ENCODE measurements at regions not wholly inside any gene's neighbourhood (a gene's known extent, or its start where the extent isn't known, plus 50 kb on each side); places are given as distances from the start of the nearest gene placed in this dataset.

DNA sequence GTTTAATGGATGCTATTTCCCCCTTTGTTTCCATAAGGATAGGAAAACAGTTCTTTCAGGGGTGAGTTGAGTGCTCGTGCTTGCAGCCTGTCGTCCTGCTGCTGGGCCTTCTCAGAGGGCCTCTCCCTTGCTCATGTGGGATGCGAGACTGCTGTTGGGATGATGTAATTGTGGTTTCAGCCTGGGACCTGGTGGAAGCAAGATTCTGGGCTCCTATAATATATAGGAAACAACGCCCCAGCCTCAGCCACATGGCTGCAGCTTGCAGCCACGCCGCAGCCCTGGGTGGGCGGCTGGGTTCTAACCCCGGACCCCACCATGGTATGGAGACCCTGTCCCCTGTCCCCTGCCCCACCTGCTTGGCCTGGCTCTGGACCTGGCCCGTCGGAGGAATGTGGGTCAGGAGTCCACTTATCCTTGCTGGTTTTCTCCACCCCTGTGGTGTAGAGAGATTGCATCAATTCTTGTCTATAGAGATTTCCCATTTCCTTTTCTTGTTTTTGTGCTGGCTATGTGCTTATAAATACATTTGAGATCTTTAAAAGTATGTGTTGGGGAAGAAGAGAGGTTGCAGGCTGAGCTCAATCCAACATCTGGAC, 357.8 kb downstream of the SIPA1L2 start:
- peaks cover 19% of the 10 kb centered on the region for H3K4me1 Mint-ChIP-seq
- no peak overlapping the region for H3K27ac ChIP-seq (ENCODE audit: low read depth, low read length)
- no peak overlapping the region for H3K27ac Mint-ChIP-seq
- H3K9me3 Mint-ChIP-seq: no peaks in the 10 kb centered on the region
- H3K36me3 ChIP-seq (ENCODE audit: control insufficient read depth, insufficient read depth, low read length): no peaks in the 10 kb centered on the region
- H3K9ac ChIP-seq (ENCODE audit: extremely low read depth, low read length, poor library complexity, severe bottlenecking): no peak overlapping the region
- no peak overlapping the region for H3K4me3 ChIP-seq (ENCODE audit: low read length)
- peaks cover 6% of the 10 kb centered on the region for H3K27me3 Mint-ChIP-seq (ENCODE audit: insufficient read depth)
- no peaks in the 10 kb centered on the region for H3K36me3 Mint-ChIP-seq (ENCODE audit: low read depth)
- no peaks in the 10 kb centered on the region for H3K27me3 ChIP-seq (ENCODE audit: control insufficient read depth, insufficient read depth, low read length, poor library complexity, severe bottlenecking)
- TF ChIP-seq CTCF (conservative IDR thresholded peaks at IDR 0.05): no peak
- no peak overlapping the region for H3K4me3 Mint-ChIP-seq
- peaks cover 13% of the 10 kb centered on the region for H3K4me1 ChIP-seq (ENCODE audit: control insufficient read depth, insufficient read depth, low read length)
- no peak for DNase-seq
- no peaks in the 10 kb centered on the region for H3K9me3 ChIP-seq (ENCODE audit: control insufficient read depth, low read length)
- WGBS, 2 experiments (ENCODE audit: insufficient coverage in 1 of 2, insufficient read length in 1 of 2): 94 to 100% methylated on average over 5 to 10 of the region's 10 CpGs

DNA sequence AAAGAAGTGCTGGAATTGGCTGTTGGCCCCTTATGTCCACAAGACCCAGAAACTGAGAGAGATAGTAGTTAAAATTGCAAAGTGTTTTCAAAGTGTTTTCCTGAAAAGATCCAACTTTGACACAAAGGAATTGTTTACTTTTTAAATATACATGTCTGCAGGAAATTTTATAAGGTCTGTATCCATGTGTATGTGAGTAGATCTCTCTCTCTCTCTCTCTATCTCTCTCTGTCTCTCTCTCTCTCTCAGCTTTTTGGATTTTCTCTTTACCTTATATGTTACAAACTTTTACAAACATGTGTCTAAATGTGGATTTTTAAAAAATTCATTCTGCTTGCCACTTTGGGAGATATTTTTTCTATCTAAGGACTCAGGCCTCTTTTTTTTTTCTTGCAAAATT, 358.6 kb downstream of the SIPA1L2 start:
- DNase-seq: no peak
- Mint-ChIP-seq H3K4me1 (peaks cover 19% of the 10 kb centered on the region), H3K27me3 (ENCODE audit: insufficient read depth) (peaks cover 2% of the 10 kb centered on the region), H3K4me3 (no peak overlapping the region), H3K27ac (no peak overlapping the region), H3K9me3 (no peaks in the 10 kb centered on the region), H3K36me3 (ENCODE audit: low read depth) (no peaks in the 10 kb centered on the region)
- Histone ChIP-seq H3K4me3 (ENCODE audit: low read length) (no peak overlapping the region), H3K36me3 (ENCODE audit: control insufficient read depth, insufficient read depth, low read length) (no peaks in the 10 kb centered on the region), H3K27me3 (ENCODE audit: control insufficient read depth, insufficient read depth, low read length, poor library complexity, severe bottlenecking) (no peaks in the 10 kb centered on the region), H3K4me1 (ENCODE audit: control insufficient read depth, insufficient read depth, low read length) (peaks cover 10% of the 10 kb centered on the region), H3K27ac (ENCODE audit: low read depth, low read length) (no peak overlapping the region), H3K9ac (ENCODE audit: extremely low read depth, low read length, poor library complexity, severe bottlenecking) (no peak overlapping the region), H3K9me3 (ENCODE audit: control insufficient read depth, low read length) (no peaks in the 10 kb centered on the region)
- no peak for TF ChIP-seq CTCF (conservative IDR thresholded peaks at IDR 0.05)

DNA sequence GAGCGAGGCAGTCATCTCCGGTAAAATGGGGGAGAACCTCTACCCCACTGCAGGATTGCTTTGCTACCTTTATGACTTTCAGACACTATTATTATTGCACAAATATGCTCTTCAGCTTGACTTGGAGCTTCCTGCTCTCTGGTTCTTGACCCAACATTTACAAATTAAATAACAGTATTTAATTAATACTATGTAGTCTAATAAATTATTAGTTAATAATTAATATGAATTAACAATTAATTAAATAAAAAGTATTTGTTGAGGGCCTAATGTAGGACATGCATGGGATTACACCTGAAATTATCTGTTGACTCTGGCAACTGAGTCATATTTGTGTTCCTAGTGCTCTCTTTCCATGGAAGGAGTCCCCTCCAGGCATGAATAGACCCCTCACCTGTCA, 359.9 kb downstream of the SIPA1L2 start:
- Histone ChIP-seq H3K9ac (ENCODE audit: extremely low read depth, low read length, poor library complexity, severe bottlenecking) (no peak overlapping the region), H3K4me1 (ENCODE audit: control insufficient read depth, insufficient read depth, low read length) (peaks cover 12% of the 10 kb centered on the region), H3K9me3 (ENCODE audit: control insufficient read depth, low read length) (no peaks in the 10 kb centered on the region), H3K27ac (ENCODE audit: low read depth, low read length) (no peak overlapping the region), H3K27me3 (ENCODE audit: control insufficient read depth, insufficient read depth, low read length, poor library complexity, severe bottlenecking) (no peaks in the 10 kb centered on the region), H3K36me3 (ENCODE audit: control insufficient read depth, insufficient read depth, low read length) (no peaks in the 10 kb centered on the region), H3K4me3 (ENCODE audit: low read length) (no peak overlapping the region)
- 97 to 100% methylated on average over 2 of the region's 2 CpGs for WGBS, 2 experiments (ENCODE audit: insufficient coverage in 1 of 2, insufficient read length in 1 of 2)
- Mint-ChIP-seq H3K27me3 (ENCODE audit: insufficient read depth) (peaks cover 7% of the 10 kb centered on the region), H3K4me3 (no peak overlapping the region), H3K36me3 (ENCODE audit: low read depth) (no peaks in the 10 kb centered on the region), H3K9me3 (no peaks in the 10 kb centered on the region), H3K27ac (no peak overlapping the region), H3K4me1 (peaks cover 12% of the 10 kb centered on the region)
- no peak for TF ChIP-seq CTCF (conservative IDR thresholded peaks at IDR 0.05)
- no peak for DNase-seq

All from endodermal cell (in vitro differentiated cells).